ENCODE measurements at regions not wholly inside any gene's neighbourhood (a gene's known extent, or its start where the extent isn't known, plus 50 kb on each side); places are given as distances from the start of the nearest gene placed in this dataset.

- Histone ChIP-seq H3K9me1 (ENCODE audit: control insufficient read depth, insufficient read depth, low read length) (no peaks in the 10 kb centered on the region), H3K4me3 (no peak overlapping the region), H3K4me1 (replicated peaks in 1 of 2; ENCODE audit: control insufficient read depth in 2 of 2, insufficient read depth in 2 of 2, low read length in 2 of 2) (peaks cover 9 to 24% of the 10 kb centered on the region in 2 experiments; a peak in 4 of 5 replicates), H3K9ac (ENCODE audit: insufficient read depth in 1 of 2, low read depth in 2 of 2, low read length in 2 of 2) (peak overlapping the region in 1 of 2 experiments; percentile 45; a peak in 1 of 4 replicates), H3K9me3 (replicated peaks; ENCODE audit: control insufficient read depth, insufficient read depth, low read depth, low read length) (no peaks in the 10 kb centered on the region), H4K20me1 (replicated peaks; ENCODE audit: control insufficient read depth, insufficient read depth, low read length) (no peaks in the 10 kb centered on the region), H3K27me3 (ENCODE audit: control insufficient read depth in 2 of 2, insufficient read depth in 2 of 2, low read length in 2 of 2) (no peaks in the 10 kb centered on the region), H2AFZ (ENCODE audit: low read depth, low read length) (no peak overlapping the region), H3K36me3 (ENCODE audit: control insufficient read depth, insufficient read depth, low read length) (no peaks in the 10 kb centered on the region), H3K27ac (ENCODE audit: extremely low read depth, low read depth, low read length) (no peak overlapping the region), H3K4me2 (ENCODE audit: insufficient read depth, low read length) (no peak overlapping the region), H3K79me2 (ENCODE audit: control insufficient read depth, insufficient read depth, low read length) (no peaks in the 10 kb centered on the region)
- ATAC-seq = no peak
- ChIA-PET CTCF (ENCODE audit: low intra/inter-chr PET ratio) (no interaction called here), POLR2A (interaction anchor here (0.7 to 1.2 kb wide), 5 partner anchors 12 to 456 kb away, joined by 3 to 5 read pairs (median 3); no protein-coding TSS in a partner anchor)
- no peak for FAIRE-seq
- DNase-seq (ENCODE audit: extremely low read depth in 1 of 4, low spot score in 3 of 4) = no peak
- no TSS peak for BruUV-seq (replicated peaks)
- TF ChIP-seq ZNF263 (CRISPR knock-in tag; IDR thresholded peaks at IDR 0.05; ENCODE audit: borderline replicate concordance) (no peak), ZC3H4 (CRISPR knock-in tag; IDR thresholded peaks at IDR 0.05; ENCODE audit: borderline replicate concordance) (0 out of 2 replicates have a peak, but pooled peaks have one; percentile 13)
- 52% methylated on average over 8 of the region's 8 CpGs for WGBS (ENCODE audit: insufficient coverage, low coverage, missing lambda C conversion rate)
- in situ Hi-C loops (cut with MboI) = no loop called here
- intact Hi-C loops (cut with micrococcal nuclease) = loop anchor here (5.0 kb wide), 1 partner anchor 52 kb away; no protein-coding TSS in a partner anchor
These were observed 118.4 kb downstream of the MRPL14 start for GRCh38 chr6:44008821-44009370.

GRCh38 chr6:44007818-44008621, 119.2 kb downstream of the MRPL14 start:
- Histone ChIP-seq H3K9me1 (ENCODE audit: control insufficient read depth, insufficient read depth, low read length) (no peaks in the 10 kb centered on the region), H2AFZ (ENCODE audit: low read depth, low read length) (no peak overlapping the region), H3K36me3 (ENCODE audit: control insufficient read depth, insufficient read depth, low read length) (no peaks in the 10 kb centered on the region), H3K4me1 (replicated peaks in 1 of 2; ENCODE audit: control insufficient read depth in 2 of 2, insufficient read depth in 2 of 2, low read length in 2 of 2) (peaks cover 14 to 24% of the 10 kb centered on the region in 2 experiments), H3K4me3 (no peak overlapping the region), H3K27me3 (ENCODE audit: control insufficient read depth in 2 of 2, insufficient read depth in 2 of 2, low read length in 2 of 2) (no peaks in the 10 kb centered on the region), H4K20me1 (replicated peaks; ENCODE audit: control insufficient read depth, insufficient read depth, low read length) (no peaks in the 10 kb centered on the region), H3K79me2 (ENCODE audit: control insufficient read depth, insufficient read depth, low read length) (no peaks in the 10 kb centered on the region), H3K4me2 (ENCODE audit: insufficient read depth, low read length) (no peak overlapping the region), H3K27ac (ENCODE audit: extremely low read depth, low read depth, low read length) (no peak overlapping the region), H3K9me3 (replicated peaks; ENCODE audit: control insufficient read depth, insufficient read depth, low read depth, low read length) (no peaks in the 10 kb centered on the region), H3K9ac (ENCODE audit: insufficient read depth in 1 of 2, low read depth in 2 of 2, low read length in 2 of 2) (peak overlapping the region in 1 of 2 experiments; percentile 61; a peak in 1 of 4 replicates)
- TF ChIP-seq PHF20 (IDR thresholded peaks at IDR 0.05; ENCODE audit: partially characterized antibody) (no peak), ZNF778 (CRISPR knock-in tag; IDR thresholded peaks at IDR 0.05) (no peak)
- FAIRE-seq (no peak), ATAC-seq (no peak), DNase-seq (ENCODE audit: extremely low read depth in 1 of 4, low spot score in 3 of 4) (no peak)
- POLR2A ChIA-PET = interaction anchor here (0.5 to 1.8 kb wide), 4 partner anchors 26 to 457 kb away, joined by 3 to 5 read pairs (median 4); no protein-coding TSS in a partner anchor
- WGBS (ENCODE audit: insufficient coverage, low coverage, missing lambda C conversion rate) = 56% methylated on average over 13 of the region's 13 CpGs
- CTCF ChIA-PET (ENCODE audit: low intra/inter-chr PET ratio) = no interaction called here
- intact Hi-C loops (cut with micrococcal nuclease) = loop anchor here (5.0 kb wide), 1 partner anchor 51 kb away; no protein-coding TSS in a partner anchor
- in situ Hi-C loops (cut with MboI) = no loop called here
- no TSS peak for BruUV-seq (replicated peaks)

All from K562 (cell line).